Panc1 (cell line): ENCODE measurements at regions not wholly inside any gene's neighbourhood (a gene's known extent, or its start where the extent isn't known, plus 50 kb on each side); places are given as distances from the start of the nearest gene placed in this dataset.

ENCODE experiments used
- ATAC-seq: fragments of 200-7000 bp; cut with Tn5 transposase; 2 replicates; pipeline ENCODE4 v1.9.1; 2020; ENCODE audit warnings: mild to moderate bottlenecking, moderate library complexity
- BruUV-seq: library from RNA; stranded (reverse); fragments of 400-500 nt; replicated peaks from 2 replicates; lab custom pipeline; 2021; lab: Mats Ljungman, UMichigan
- CTCF ChIA-PET: fragments of 300-600 bp; sonication (Branson Sonifier 250); formaldehyde crosslinking; loops from one replicate; lab custom pipeline; 2022; ENCODE audit warnings: antibody characterized with exemption; lab: Charles Lee
- POLR2A ChIA-PET: fragments of 300-600 bp; sonication (Branson Sonifier 250); formaldehyde crosslinking; loops from one replicate; lab custom pipeline; 2022; ENCODE audit warnings: antibody characterized with exemption; lab: Charles Lee
- DNase-seq: peaks from one replicate; pipeline ENCODE4 v3.0.0-alpha.2; 2010; ENCODE audit warnings: low read depth, low spot score
- H3K27ac ChIP-seq: 2 replicates; pipeline ENCODE4 v1.5.1; 2011; ENCODE audit warnings: mild to moderate bottlenecking, low read length, inconsistent platforms
- H3K27me3 ChIP-seq: fragments of 200-500 bp; sonication (Bioruptor generic); 2 replicates; pipeline ENCODE4 v1.6.0; 2014; ENCODE audit warnings: low read length, inconsistent platforms; ENCODE audit not compliant: control insufficient read depth, insufficient read depth
- H3K36me3 ChIP-seq: fragments of 200-500 bp; sonication (Bioruptor generic); 2 replicates; pipeline ENCODE4 v1.5.1; 2014; ENCODE audit warnings: inconsistent platforms, mild to moderate bottlenecking, low read length, moderate library complexity; ENCODE audit not compliant: control insufficient read depth, insufficient read depth
- H3K4me1 ChIP-seq: 2 replicates; pipeline ENCODE4 v1.5.1; 2011; ENCODE audit warnings: inconsistent platforms, mild to moderate bottlenecking, low read length, moderate library complexity; ENCODE audit not compliant: control insufficient read depth, insufficient read depth
- H3K4me3 ChIP-seq, 2 experiments: 2 replicates each; pipeline ENCODE4 v1.5.1; 2011 to 2012; ENCODE audit warnings: low read depth in 2 of 2, low read length in 2 of 2, mild to moderate bottlenecking in 2 of 2, inconsistent platforms in 1 of 2, moderate library complexity in 1 of 2
- H3K9me3 ChIP-seq: fragments of 200-500 bp; sonication (Bioruptor generic); 2 replicates; pipeline ENCODE4 v1.5.1; 2014; ENCODE audit warnings: low read depth, mild to moderate bottlenecking, inconsistent platforms, low read length, moderate library complexity; ENCODE audit not compliant: control insufficient read depth, insufficient read depth
- CTCF ChIP-seq: fragments of 450-650 bp; IDR thresholded peaks from 2 replicates; pipeline ENCODE4 v1.5.1; 2017; ENCODE audit warnings: mild to moderate bottlenecking
- POLR2AphosphoS5 ChIP-seq: IDR thresholded peaks from 2 replicates; pipeline ENCODE4 v1.6.1; 2012; ENCODE audit warnings: mild to moderate bottlenecking, low read depth, low read length, moderate library complexity
- REST ChIP-seq, 2 experiments: IDR thresholded peaks; 2 replicates each; pipeline ENCODE4 v1.6.1; 2011 to 2012; ENCODE audit warnings: low read depth in 2 of 2, control low read depth in 1 of 2, low read length in 1 of 2, mild to moderate bottlenecking in 1 of 2, moderate library complexity in 1 of 2; ENCODE audit not compliant: insufficient read depth in 1 of 2
- SIN3A ChIP-seq: IDR thresholded peaks from 2 replicates; pipeline ENCODE4 v1.6.1; 2012; ENCODE audit warnings: low read depth, mild to moderate bottlenecking, low read length, moderate library complexity, borderline replicate concordance; ENCODE audit not compliant: insufficient read depth
- TCF7L2 ChIP-seq: IDR thresholded peaks from 2 replicates; pipeline ENCODE4 v1.6.1; 2011; ENCODE audit warnings: mild to moderate bottlenecking, low read depth, low read length, inconsistent platforms
- in situ Hi-C: cut with HindIII; loops from 2 replicates; pipeline ENCODE4 v1.10.0; 2016; ENCODE audit warnings: low sequenced_read_pairs, low pct_unique_long_range_greater_than_20kb
- intact Hi-C: fragments of 100-400 bp; cut with micrococcal nuclease; formaldehyde crosslinking; loops from one replicate; pipeline ENCODE4 v1.10.0; 2022; ENCODE audit not compliant: unreplicated experiment

GRCh38 chr4:132605551-132605950 is 543.5 kb upstream of the PCDH10 start:
- Histone ChIP-seq H3K4me1 (no peaks in the 10 kb centered on the region), H3K27me3 (no peaks in the 10 kb centered on the region), H3K9me3 (no peaks in the 10 kb centered on the region), H3K36me3 (no peaks in the 10 kb centered on the region), H3K4me3 (no peak overlapping the region), H3K27ac (no peak overlapping the region)
- no TSS peak for BruUV-seq
- no peak for DNase-seq
- intact Hi-C loops (no loop called here), in situ Hi-C loops (no loop called here)
- ChIA-PET CTCF (no interaction called here), POLR2A (no interaction called here)
- no peak for TF ChIP-seq CTCF
- TF ChIP-seq TCF7L2: no peak
- no peak for TF ChIP-seq POLR2AphosphoS5
- no peak for ATAC-seq

GRCh38 chr4:132614682-132615081 is 534.4 kb upstream of the PCDH10 start:
- in situ Hi-C loops (no loop called here), intact Hi-C loops (no loop called here)
- no peak for ATAC-seq
- CTCF ChIA-PET: no interaction called here
- no peaks in the 10 kb centered on the region for H3K4me1 ChIP-seq
- DNase-seq: no peak
- H3K27me3 ChIP-seq: no peaks in the 10 kb centered on the region
- H3K9me3 ChIP-seq: no peaks in the 10 kb centered on the region
- H3K36me3 ChIP-seq: no peaks in the 10 kb centered on the region
- POLR2A ChIA-PET: no interaction called here
- BruUV-seq: no TSS peak
- no peak overlapping the region for H3K27ac ChIP-seq
- TF ChIP-seq REST (IDR thresholded peaks at IDR 0.05; ENCODE audit: insufficient read depth in 1 of 2, low read depth in 2 of 2, low read length in 1 of 2) (no peak), TCF7L2 (no peak), POLR2AphosphoS5 (no peak), SIN3A (no peak), CTCF (no peak)
- H3K4me3 ChIP-seq: no peak overlapping the region
